Endothelial cell of umbilical vein (primary cell): ENCODE measurements at regions not wholly inside any gene's neighbourhood (a gene's known extent, or its start where the extent isn't known, plus 50 kb on each side); places are given as distances from the start of the nearest gene placed in this dataset.

Source experiments
- BruUV-seq: library from RNA; stranded (reverse); fragments of 400-500 nt; replicated peaks from 2 replicates; lab custom pipeline; 2021; lab: Mats Ljungman, UMichigan
- CTCF ChIA-PET: fragments of 300-600, 350-600 bp; sonication (Branson Sonifier 250); formaldehyde crosslinking; loops from one replicate; lab custom pipeline; 2021; ENCODE audit warnings: antibody characterized with exemption, inconsistent platforms; lab: Charles Lee
- POLR2A ChIA-PET: fragments of 300-600, 350-600 bp; sonication (Branson Sonifier 250); formaldehyde crosslinking; loops from one replicate; lab custom pipeline; 2021; ENCODE audit warnings: antibody characterized with exemption, inconsistent platforms; lab: Charles Lee
- DNase-seq: peaks from one replicate; pipeline ENCODE4 v3.0.0-alpha.2; 2011; ENCODE audit warnings: low read depth, low spot score
- FAIRE-seq: peaks from 2 replicates; lab custom pipeline; 2011; peaks lifted over from hg19 to GRCh38; lab: Jason Lieb, UNC
- H2AFZ ChIP-seq: 2 replicates; pipeline ENCODE4 v1.6.0; 2012; ENCODE audit warnings: low read depth, low read length, control low read depth, inconsistent platforms
- H3K27ac ChIP-seq: 2 replicates; pipeline ENCODE4 v1.5.1; 2011; ENCODE audit warnings: low read depth, mild to moderate bottlenecking, control low read depth, low read length, moderate library complexity; ENCODE audit not compliant: insufficient read depth
- H3K27me3 ChIP-seq, 2 experiments: 2 replicates each; pipeline versions ENCODE4 v1.6.0 to v1.6.1; 2011; ENCODE audit warnings: low read length in 2 of 2, mixed read lengths in 1 of 2; ENCODE audit not compliant: control insufficient read depth in 2 of 2, insufficient read depth in 2 of 2
- H3K36me3 ChIP-seq, 2 experiments: 2 replicates in 1 of 2; 3 replicates in 1 of 2; pipeline ENCODE4 v1.5.1; 2011; ENCODE audit warnings: low read length in 2 of 2, mild to moderate bottlenecking in 1 of 2, moderate library complexity in 1 of 2; ENCODE audit not compliant: control insufficient read depth in 2 of 2, insufficient read depth in 2 of 2; ENCODE audit errors: extremely low read depth in 1 of 2
- H3K4me1 ChIP-seq: 3 replicates; pipeline ENCODE4 v1.5.1; 2011; ENCODE audit warnings: mild to moderate bottlenecking, low read length; ENCODE audit not compliant: control insufficient read depth, insufficient read depth; ENCODE audit errors: extremely low read depth
- H3K4me2 ChIP-seq: 2 replicates; pipeline ENCODE4 v1.6.1; 2011; ENCODE audit warnings: low read length, control low read depth, mixed read lengths; ENCODE audit not compliant: insufficient read depth
- H3K4me3 ChIP-seq, 3 experiments: fragments of 200-600 bp in 1 of 3; sonication (generic), shearing (Covaris generic) in 1 of 3; replicated peaks in 1 of 3; 2 replicates each; pipeline ENCODE4 v1.5.1; 2011 to 2016; ENCODE audit warnings: control low read depth in 3 of 3, low read length in 3 of 3, mild to moderate bottlenecking in 2 of 3, inconsistent platforms in 1 of 3, low read depth in 1 of 3, moderate library complexity in 1 of 3; ENCODE audit not compliant: insufficient read depth in 1 of 3
- H3K79me2 ChIP-seq: 2 replicates; pipeline ENCODE4 v1.6.0; 2012; ENCODE audit warnings: low read length, inconsistent platforms; ENCODE audit not compliant: control insufficient read depth, insufficient read depth
- H3K9ac ChIP-seq: replicated peaks from 2 replicates; pipeline ENCODE3; 2011; ENCODE audit warnings: low read length, control low read depth; ENCODE audit not compliant: insufficient read depth; ENCODE audit errors: extremely low read depth
- H3K9me1 ChIP-seq: replicated peaks from 3 replicates; pipeline ENCODE4 v1.6.0; 2011; ENCODE audit warnings: mild to moderate bottlenecking, low read length; ENCODE audit not compliant: control insufficient read depth, insufficient read depth; ENCODE audit errors: extremely low read depth
- H3K9me3 ChIP-seq: replicated peaks from 2 replicates; pipeline ENCODE4 v1.5.1; 2012; ENCODE audit warnings: low read length, inconsistent platforms; ENCODE audit not compliant: control insufficient read depth, insufficient read depth
- H4K20me1 ChIP-seq: replicated peaks from 2 replicates; pipeline ENCODE3; 2011; ENCODE audit warnings: mild to moderate bottlenecking, low read length; ENCODE audit not compliant: control insufficient read depth, insufficient read depth; ENCODE audit errors: extremely low read depth
- EZH2 ChIP-seq: IDR thresholded peaks from 2 replicates; pipeline ENCODE4 v1.6.1; 2012; ENCODE audit warnings: borderline replicate concordance, low read depth, mild to moderate bottlenecking, moderate library complexity, low read length, inconsistent platforms; ENCODE audit not compliant: severe bottlenecking
- FOS ChIP-seq: IDR thresholded peaks from 2 replicates; pipeline ENCODE4 v1.6.1; 2011; ENCODE audit warnings: mild to moderate bottlenecking, low read length, moderate library complexity, borderline replicate concordance; ENCODE audit not compliant: insufficient read depth
- GATA2 ChIP-seq: IDR thresholded peaks from 2 replicates; pipeline ENCODE4 v1.7.0; 2011; ENCODE audit warnings: low read depth, mild to moderate bottlenecking, moderate library complexity, mixed read lengths, low read length; ENCODE audit not compliant: insufficient read length, insufficient read depth
- JUN ChIP-seq: IDR thresholded peaks from 2 replicates; pipeline ENCODE4 v1.6.1; 2011; ENCODE audit warnings: borderline replicate concordance, low read depth; ENCODE audit not compliant: insufficient read length, insufficient read depth
- MAX ChIP-seq: IDR thresholded peaks from 2 replicates; pipeline ENCODE4 v1.6.1; 2011; ENCODE audit not compliant: insufficient read depth, insufficient read length
- MYC ChIP-seq: IDR thresholded peaks from one replicate; pipeline ENCODE4 v1.6.1; 2011; ENCODE audit warnings: mild to moderate bottlenecking, low read depth, low read length
- POLR2AphosphoS5 ChIP-seq: IDR thresholded peaks from 2 replicates; pipeline ENCODE4 v1.6.1; 2012; ENCODE audit warnings: low read depth, mild to moderate bottlenecking, control low read depth, low read length, moderate library complexity; ENCODE audit not compliant: insufficient read depth
- dilution Hi-C: fragments of 300-500 bp; cut with MboI; formaldehyde crosslinking; loops from one replicate; pipeline ENCODE4 v1.15.0; 2019; ENCODE audit warnings: low sequenced_read_pairs; ENCODE audit not compliant: extremely low pct_ligation_motif_present
- intact Hi-C: fragments of 100-400 bp; cut with micrococcal nuclease; formaldehyde crosslinking; loops from one replicate; pipeline ENCODE4 v1.10.0; 2022
- TF ChIP-seq, protein P1 (sequence below), 2 donors: IDR thresholded peaks; 1 replicate in 1 of 2; 2 replicates in 1 of 2; pipeline ENCODE4 v1.5.1; 2011; ENCODE audit warnings: low read length in 2 of 2, mild to moderate bottlenecking in 2 of 2, moderate library complexity in 2 of 2, control low read depth in 1 of 2, inconsistent platforms in 1 of 2, low read depth in 1 of 2; ENCODE audit not compliant: insufficient read depth in 1 of 2; ENCODE audit errors: extremely low read depth in 1 of 2

- intact Hi-C loops = no loop called here
- Histone ChIP-seq H3K4me3 (no peak overlapping the region), H3K27me3 (no peaks in the 10 kb centered on the region), H3K9me3 (peaks cover 2% of the 10 kb centered on the region), H4K20me1 (no peaks in the 10 kb centered on the region), H3K9me1 (no peaks in the 10 kb centered on the region), H3K4me1 (no peaks in the 10 kb centered on the region), H3K27ac (no peak overlapping the region), H3K36me3 (no peaks in the 10 kb centered on the region), H3K79me2 (no peaks in the 10 kb centered on the region), H2AFZ (no peak overlapping the region), H3K4me2 (no peak overlapping the region), H3K9ac (no peak overlapping the region)
- ChIA-PET CTCF (no interaction called here), POLR2A (no interaction called here)
- no TSS peak for BruUV-seq
- FAIRE-seq (no peak), DNase-seq (no peak)
- no peak for TF ChIP-seq POLR2AphosphoS5
- dilution Hi-C loops = no loop called here
Observed at GRCh38 chr14:39617537-39617936, 185.3 kb upstream of the FBXO33 start.

DNA sequence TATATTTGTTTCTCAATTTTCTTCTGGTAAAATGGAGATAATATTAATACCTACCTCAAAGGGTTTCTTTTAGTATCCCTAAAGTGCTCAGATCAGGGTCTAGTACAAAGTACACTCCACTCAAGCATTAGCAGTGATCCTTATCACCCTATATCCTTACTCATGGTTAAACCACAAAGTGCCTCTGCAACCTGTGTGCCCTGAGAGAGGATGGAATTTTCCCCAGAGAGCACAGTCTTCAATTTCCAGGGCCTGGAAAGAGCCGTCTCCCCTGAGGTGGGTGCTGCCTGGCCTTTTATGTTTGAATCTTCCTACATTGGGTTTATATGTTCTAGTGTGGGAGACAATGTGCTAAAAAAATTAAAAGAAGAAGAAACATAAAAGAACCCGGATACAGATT is 183.1 kb upstream of the FBXO33 start:
- no peak for FAIRE-seq
- CTCF ChIA-PET = no interaction called here

More for the DNA sequence above, 183.1 kb upstream of the FBXO33 start:
- Histone ChIP-seq H3K36me3 (no peaks in the 10 kb centered on the region), H3K27ac (no peak overlapping the region), H3K4me2 (no peak overlapping the region), H3K4me3 (no peak overlapping the region), H3K79me2 (no peaks in the 10 kb centered on the region), H4K20me1 (no peaks in the 10 kb centered on the region), H3K9ac (no peak overlapping the region), H2AFZ (no peak overlapping the region), H3K9me1 (no peaks in the 10 kb centered on the region), H3K9me3 (peaks cover 2% of the 10 kb centered on the region), H3K4me1 (no peaks in the 10 kb centered on the region), H3K27me3 (no peaks in the 10 kb centered on the region)
- TF ChIP-seq MYC = no peak
- TF ChIP-seq MAX = no peak
- no peak for TF ChIP-seq FOS
- TF ChIP-seq EZH2 = no peak
- no peak for TF ChIP-seq GATA2
- TF ChIP-seq JUN = no peak
- TF ChIP-seq, protein P1, sequence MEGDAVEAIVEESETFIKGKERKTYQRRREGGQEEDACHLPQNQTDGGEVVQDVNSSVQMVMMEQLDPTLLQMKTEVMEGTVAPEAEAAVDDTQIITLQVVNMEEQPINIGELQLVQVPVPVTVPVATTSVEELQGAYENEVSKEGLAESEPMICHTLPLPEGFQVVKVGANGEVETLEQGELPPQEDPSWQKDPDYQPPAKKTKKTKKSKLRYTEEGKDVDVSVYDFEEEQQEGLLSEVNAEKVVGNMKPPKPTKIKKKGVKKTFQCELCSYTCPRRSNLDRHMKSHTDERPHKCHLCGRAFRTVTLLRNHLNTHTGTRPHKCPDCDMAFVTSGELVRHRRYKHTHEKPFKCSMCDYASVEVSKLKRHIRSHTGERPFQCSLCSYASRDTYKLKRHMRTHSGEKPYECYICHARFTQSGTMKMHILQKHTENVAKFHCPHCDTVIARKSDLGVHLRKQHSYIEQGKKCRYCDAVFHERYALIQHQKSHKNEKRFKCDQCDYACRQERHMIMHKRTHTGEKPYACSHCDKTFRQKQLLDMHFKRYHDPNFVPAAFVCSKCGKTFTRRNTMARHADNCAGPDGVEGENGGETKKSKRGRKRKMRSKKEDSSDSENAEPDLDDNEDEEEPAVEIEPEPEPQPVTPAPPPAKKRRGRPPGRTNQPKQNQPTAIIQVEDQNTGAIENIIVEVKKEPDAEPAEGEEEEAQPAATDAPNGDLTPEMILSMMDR (IDR thresholded peaks at IDR 0.05; ENCODE audit: extremely low read depth in 1 of 2, insufficient read depth in 1 of 2, low read depth in 1 of 2, low read length in 2 of 2) = no peak
- dilution Hi-C loops (no loop called here), intact Hi-C loops (no loop called here)
- DNase-seq = no peak
- BruUV-seq = no TSS peak
- POLR2A ChIA-PET = no interaction called here
